GM23248 (cell line): ENCODE measurements at regions not wholly inside any gene's neighbourhood (a gene's known extent, or its start where the extent isn't known, plus 50 kb on each side); places are given as distances from the start of the nearest gene placed in this dataset.

ENCODE experiments used
- EZH2 ChIP-seq: fragments of 200-600 bp; sonication (generic); IDR thresholded peaks from 2 replicates; pipeline ENCODE4 v1.6.1; 2018; ENCODE audit warnings: antibody characterized with exemption, mild to moderate bottlenecking; ENCODE audit not compliant: insufficient read depth, poor library complexity, severe bottlenecking
- EZH2phosphoT487 ChIP-seq: fragments of 200-600 bp; sonication (generic); IDR thresholded peaks from 2 replicates; pipeline ENCODE4 v1.6.1; 2018; ENCODE audit warnings: antibody characterized with exemption, moderate library complexity, mild to moderate bottlenecking, low read depth; ENCODE audit not compliant: insufficient read depth

DNA sequence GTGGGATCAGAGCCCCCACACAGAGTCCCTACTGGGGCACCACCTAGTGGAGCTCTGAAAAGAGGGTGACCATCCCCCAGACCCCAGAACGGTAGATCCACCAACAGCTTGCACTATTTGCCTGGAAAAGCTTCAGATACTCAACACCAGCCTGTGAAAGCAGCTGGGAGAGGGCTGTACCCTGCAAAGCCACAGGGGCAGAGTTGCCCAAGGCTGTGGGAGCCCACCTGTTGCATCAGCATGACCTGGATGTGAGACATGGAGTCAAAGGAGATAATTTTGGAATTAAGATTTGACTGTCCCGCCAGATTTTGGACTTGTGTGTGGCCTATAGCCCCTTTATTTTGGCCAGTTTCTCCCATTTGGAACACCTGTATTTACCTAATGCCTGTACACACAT lies 260.4 kb downstream of the TBX18 start:
- TF ChIP-seq EZH2phosphoT487 (no peak), EZH2 (no peak)
